ENCODE measurements at regions not wholly inside any gene's neighbourhood (a gene's known extent, or its start where the extent isn't known, plus 50 kb on each side); places are given as distances from the start of the nearest gene placed in this dataset.

DNA sequence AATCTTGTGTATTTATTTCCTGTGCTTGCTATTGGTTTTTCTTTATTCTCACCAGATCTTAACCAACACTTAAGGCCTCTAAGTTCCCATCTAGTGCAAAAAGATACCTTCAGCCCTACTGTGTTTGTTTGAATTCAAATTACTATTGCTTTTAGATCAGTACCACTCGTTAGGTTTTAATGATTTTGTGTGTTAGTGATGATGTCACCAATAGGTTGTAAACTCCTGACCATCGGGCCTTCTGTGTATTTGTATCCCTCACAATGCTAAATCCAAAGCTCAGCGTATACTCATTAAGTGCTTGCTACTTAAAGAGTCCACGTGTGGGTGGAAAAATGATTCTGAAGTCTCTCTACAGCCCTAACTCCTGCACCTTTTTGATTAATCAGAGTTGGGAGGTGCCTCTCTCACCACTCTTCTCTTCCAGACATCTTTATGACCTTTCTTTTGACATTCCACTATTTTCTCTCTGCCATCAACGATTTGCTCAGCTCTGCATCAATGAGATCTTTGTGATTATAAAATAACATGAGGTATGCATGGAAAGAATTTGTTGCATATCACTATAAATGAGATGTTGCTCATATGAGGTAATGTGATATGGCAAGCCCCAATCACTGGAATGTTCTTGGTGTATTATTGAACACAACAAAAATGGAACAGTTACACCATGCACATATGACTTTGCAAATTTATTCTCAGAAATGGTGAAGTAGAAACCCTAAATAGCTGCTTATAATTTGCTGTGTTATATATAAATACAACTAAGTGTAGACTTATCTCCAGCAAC lies 55.1 kb upstream of the LAMA2 start:
- no peak for DNase-seq (ENCODE audit: low spot score)

DNA sequence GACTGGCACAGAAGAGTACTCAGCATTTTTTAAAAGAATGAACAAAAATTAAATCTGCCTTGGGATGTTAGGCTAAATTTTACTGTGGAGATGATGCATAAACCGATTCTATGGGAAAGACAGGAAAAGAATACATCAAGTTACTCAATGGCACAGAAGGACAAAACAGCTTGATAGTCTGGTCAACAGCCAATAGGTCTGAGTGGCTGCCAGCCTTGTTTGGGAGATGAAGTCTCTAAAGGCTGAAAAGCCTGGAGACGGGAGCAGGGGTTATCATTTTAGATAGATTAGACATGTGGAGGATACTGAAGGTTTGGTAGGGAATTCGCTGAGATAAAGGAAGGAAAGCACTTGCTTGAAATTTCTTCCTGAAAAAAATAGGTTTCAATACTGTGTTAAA lies 56.3 kb upstream of the LAMA2 start:
- DNase-seq (ENCODE audit: low spot score): no peak

DNA sequence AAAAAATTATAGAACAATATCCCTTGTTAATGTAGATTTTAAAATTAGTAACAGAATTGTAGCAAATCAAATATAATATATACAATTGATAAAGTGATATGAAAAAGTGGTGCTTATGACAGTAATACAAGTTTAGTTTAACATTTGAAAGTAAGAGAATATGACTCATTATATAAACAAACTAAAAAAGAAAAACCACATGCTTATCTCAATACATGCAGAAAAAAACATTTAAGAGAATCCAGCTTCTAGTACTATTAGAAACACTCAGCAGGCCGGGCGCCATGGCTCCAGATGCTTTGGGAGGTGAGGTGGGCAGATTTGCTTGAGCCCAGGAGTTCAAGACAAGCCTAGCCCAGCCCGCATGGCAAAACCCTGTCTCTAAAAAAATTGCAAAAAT lies 60.7 kb upstream of the LAMA2 start:
- no peak for DNase-seq (ENCODE audit: low spot score)

DNA sequence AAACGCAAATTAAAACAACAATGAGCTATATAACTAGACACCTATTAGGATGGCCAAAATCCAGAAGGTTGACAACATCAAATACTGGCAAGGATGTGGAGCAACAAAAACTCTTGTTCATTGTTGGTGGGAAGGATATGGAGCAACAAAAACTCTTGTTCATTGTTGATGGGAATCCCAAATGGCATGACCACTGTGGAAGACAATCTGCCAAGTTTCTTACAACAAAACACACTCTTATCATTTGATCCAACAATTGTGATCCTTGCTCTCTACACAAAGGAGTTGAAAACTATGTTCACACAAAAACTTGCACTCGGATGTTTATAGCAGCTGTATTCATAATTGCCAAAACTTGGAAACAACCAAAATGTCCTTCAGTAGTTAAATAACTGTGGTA lies 61.8 kb upstream of the LAMA2 start:
- DNase-seq (ENCODE audit: low spot score): no peak

DNA sequence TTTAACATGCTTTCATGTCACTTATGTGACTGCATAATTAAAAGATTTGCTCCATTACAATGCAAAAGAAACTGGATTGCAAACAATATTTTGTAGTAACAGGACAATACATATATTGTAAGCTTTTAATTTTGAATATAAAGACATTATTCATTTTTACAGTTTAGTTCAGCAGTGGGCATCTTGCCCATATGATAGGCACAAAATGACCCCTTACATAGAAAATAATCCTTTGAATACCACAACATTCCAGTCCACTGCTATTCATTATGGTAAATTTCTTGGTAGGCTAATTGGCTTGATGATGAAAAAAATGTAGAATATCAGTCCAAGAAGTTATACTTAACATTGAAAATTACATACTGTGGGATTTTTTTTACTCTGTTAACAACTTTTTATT lies 74.1 kb upstream of the LAMA2 start:
- no peak for DNase-seq (ENCODE audit: low spot score)

DNA sequence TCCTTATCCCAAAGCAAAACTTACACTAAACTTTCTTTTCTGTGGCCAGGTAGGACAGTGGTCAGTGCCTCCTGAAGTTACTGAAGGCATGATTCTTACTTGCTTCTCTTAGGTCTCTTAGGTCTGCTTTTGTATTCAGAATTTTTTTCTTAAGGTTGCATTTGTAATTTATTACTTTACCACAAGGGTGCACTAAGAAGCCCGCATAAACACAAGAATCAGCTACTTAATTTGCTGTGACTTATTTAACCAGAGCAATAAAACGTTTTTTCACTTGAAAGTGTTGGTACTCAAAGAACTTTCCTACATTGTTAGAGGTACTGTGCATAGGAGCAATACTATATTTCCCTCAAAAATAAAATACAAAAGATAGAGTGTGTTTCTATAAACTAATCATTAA lies 75.4 kb upstream of the LAMA2 start:
- no peak for DNase-seq (ENCODE audit: low spot score)

DNA sequence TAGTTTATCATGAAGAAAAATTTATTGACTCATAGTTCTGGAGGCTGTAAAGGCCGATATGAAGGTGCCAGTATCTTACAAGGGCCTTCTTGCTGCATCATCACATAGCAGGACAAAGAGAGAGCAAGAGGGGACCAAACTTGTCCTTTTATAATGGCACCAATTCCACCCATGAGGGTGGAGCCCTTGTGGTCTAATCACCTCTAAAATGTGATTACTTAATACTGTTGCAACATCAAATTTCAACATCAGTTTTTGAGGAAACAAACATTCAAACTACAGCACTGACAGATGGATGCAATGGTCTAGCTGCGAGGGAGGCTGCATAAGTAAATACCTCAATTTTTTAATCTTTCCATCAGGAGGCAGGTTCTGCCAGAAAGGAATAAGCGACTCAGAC lies 76.7 kb upstream of the LAMA2 start:
- no peak for DNase-seq (ENCODE audit: low spot score)

DNA sequence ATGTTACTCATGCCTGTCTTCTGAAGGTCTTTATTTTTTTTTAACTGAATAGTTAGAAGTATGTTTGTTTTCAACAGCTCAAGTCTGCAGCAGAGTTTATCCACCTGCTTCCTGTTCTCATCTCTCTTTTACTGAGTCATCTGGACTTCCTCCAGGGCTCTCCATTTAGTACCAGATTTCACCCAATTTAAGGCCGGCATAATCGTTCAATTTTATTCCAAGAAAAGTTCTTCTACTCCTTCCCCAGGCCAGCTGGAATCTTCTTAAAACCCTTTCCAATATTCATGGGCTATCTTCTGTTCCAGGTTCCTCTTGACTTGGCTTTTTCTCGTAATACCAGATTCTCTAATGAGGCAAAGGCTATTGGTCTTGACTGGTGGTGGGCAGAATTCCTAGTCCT lies 79.0 kb upstream of the LAMA2 start:
- DNase-seq (ENCODE audit: low spot score): no peak

DNA sequence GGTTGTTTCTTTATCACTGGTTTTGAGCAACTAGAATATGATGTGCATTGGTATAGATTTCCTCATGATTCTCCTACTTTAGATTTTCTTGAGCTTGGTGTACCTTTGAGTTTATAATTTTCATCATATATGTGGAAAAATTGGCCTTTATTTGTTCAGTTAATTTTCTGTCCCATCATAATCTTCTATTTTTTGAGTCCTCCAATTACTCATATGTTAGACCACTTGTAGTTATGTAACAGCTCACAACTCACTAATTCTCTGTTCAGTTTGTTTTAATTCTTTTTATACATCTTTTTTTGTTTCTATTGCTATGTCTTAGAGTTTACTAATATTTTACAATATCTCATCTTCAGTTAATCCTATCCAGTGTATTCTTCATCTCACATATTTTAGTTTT lies 81.3 kb upstream of the LAMA2 start:
- no peak for DNase-seq (ENCODE audit: low spot score)

DNA sequence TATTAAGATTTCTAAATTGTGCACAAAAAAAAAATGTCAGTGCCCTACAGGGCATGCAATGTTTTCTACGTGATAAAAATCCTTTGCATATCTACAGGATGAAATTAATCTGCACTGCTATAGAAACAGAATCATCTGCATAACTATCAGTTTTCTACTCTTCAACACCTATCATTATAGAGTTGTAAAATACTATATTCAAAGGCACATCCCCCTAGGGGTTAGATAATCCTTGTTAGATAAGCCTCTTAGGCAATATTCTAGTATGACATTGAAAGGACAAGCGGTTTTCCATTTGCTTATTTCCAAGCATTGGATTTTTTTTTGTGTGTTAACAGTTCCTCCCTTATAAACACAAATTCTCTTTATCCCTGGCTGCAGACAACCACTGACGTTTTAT lies 98.7 kb upstream of the LAMA2 start:
- DNase-seq (ENCODE audit: low spot score): no peak

DNA sequence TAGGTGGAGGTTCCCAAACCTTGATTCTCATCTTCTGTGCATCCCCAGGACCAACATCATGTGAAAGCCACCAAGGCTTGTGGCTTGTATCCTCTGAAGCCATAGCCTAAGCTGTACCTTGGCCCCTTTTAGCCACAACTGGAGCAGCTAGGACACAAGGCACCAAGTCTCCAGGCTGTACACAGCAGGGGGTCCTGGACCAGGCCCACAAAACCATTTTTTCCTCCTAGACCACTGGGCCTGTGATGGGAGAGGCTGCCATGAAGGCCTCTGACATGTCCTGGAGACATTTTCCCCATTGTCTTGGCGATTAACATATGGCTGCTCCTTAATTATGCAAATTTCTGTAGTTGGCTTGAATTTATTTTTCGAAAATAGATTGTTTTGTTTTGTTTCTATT lies 114.8 kb upstream of the LAMA2 start:
- DNase-seq (ENCODE audit: low spot score): no peak

DNA sequence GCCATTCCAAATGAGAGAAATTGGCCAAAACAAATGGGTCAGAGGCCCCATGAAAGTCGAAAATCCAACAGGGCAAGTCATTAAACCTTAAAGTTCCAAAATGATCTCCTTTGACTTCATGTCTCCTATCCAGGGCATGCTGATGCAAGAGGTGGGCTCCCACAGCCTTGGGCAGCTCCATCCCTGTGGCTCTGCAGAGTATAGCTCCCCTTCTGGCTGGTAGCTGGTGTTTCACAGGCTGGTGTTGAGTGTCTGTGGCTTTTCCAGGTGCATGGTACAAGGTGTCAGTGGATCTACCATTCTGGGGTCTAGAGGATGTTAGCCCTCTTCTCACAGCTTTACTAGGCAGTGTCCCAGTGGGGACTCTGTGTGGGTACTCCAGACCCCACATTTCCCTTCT lies 115.2 kb upstream of the LAMA2 start:
- DNase-seq (ENCODE audit: low spot score): no peak

DNA sequence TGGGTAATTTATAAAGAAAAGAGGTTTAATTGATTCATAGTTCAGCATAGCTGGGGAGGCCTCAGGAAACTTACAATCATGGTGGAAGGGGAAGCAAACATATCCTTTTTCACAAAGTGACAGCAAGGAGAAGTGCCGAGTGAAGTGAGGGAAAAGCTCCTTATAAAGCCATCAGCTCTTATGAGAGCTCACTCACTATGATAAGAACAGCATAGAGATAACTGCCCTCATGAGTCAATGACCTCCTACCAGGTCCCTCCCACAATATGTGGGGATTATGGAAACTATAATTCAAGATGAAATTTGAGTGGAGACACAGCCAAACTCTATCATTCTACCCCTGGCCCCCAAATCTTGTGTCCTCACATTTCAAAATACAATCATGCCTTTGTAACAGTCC lies 115.8 kb upstream of the LAMA2 start:
- no peak for DNase-seq (ENCODE audit: low spot score)

DNA sequence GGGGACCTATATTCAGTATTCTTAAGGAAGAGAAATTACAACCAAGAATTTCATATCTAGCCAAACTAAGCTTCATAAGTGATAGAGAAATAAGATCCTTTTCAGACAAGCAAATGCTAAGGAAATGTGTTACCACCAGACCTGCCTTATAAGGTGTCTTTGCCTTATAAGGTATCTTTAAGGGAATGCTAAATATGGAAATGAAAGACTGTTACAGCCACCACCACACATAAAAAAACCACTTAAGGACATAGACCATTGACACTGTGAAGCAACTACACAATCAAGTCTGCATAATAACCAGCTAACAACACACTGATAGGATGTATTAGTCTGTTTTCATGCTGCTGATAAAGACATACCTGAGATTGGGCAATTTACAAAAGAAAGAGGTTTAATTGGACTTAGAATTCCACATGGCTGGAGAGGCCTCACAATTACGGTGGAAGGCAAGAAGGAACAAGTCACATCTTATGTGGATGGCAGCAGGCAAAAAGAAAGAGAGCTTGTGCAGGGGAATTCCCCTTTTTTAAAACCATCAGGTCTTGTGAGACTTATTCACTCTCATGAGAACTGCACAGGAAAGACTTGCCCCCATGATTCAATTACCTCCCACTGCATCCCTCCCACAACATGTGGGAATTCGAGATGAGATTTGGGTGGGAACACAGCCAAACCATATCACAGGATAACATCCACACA lies 119.2 kb upstream of the LAMA2 start:
- no peak for DNase-seq (ENCODE audit: low spot score)

DNA sequence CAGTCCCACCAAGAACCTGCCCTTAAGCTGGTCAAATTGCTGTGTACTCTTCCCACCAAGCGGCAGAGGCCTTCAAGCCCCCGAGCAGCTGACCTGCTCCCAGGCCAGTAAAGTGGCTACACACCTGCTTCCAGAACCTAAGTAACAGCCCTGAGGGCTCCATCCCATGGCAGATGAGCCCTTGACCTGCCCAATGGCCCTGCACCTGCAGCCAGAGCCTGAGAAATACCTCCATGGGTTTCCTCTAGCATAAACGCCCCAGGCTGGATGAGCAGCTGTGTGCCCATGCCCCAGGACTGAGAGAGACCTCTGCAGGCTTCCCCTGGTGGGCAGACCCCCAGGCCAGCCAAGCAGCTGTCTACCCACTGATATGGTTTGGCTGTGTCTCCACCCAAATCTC lies 123.0 kb upstream of the LAMA2 start:
- no peak for DNase-seq (ENCODE audit: low spot score)

DNA sequence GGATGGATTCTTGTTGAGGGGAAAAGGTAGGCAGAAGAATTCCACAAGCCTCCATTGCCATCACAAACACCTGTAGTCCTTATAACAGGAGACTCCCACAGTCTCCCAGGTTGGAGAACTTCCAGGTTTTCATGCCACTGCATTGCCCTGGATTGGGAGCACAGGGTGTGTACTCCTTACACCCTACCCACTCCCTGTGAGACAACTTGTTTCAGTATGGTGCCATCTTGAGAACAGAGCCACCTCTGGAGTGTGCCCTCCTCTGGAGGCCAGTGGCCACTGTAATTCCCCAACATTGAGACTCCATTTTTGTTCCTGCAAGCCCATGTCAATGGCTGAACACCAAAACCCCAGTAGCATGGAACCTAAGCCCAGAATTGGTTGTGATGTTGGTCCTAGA lies 123.5 kb upstream of the LAMA2 start:
- no peak for DNase-seq (ENCODE audit: low spot score)

DNA sequence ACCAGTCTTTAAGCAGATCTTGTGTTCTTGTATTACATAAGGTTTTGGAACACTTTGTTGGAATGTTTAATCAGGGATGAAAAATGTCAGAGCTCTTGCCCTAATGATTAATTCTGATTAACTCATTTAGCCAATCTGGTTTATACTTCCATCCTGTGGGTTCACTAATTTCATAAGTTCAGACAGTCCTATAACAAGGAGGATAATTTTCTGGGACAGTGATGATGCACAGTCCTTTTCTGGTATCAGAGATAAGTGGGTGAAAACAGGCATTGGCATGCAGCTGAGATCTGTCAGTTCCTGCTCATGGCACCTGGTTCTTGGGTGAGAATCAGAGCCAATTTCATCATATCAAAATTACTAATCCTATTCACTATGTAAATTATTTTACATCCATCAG lies 125.0 kb upstream of the LAMA2 start:
- no peak for DNase-seq (ENCODE audit: low spot score)

DNA sequence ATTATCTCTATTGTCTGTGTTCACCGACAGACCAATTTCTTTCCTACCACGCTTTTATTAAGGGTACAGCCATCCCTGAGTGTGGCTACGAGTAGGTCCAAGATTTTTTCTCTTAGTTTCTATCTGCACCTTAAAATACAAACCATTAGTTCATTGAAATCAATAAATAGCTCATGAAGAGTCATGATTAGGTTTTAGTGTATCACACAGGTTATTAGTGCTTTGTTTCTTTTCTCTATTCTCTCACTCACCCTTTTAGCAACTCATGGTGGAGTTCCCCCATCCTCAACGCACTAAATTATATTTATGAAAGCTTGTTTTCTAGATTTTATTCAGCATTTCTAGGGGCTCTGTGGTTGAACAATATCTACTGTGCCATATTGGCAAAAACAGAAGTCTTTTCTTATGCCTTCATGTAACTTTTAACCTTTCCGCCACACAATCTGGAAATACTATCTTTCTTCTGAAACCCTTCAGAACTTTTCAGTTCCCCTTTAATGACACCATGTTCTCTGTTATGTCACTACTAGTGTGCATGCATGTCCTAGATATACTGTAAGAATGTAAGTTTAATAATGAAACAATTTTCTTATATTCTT lies 128.2 kb upstream of the LAMA2 start:
- DNase-seq (ENCODE audit: low spot score): no peak

DNA sequence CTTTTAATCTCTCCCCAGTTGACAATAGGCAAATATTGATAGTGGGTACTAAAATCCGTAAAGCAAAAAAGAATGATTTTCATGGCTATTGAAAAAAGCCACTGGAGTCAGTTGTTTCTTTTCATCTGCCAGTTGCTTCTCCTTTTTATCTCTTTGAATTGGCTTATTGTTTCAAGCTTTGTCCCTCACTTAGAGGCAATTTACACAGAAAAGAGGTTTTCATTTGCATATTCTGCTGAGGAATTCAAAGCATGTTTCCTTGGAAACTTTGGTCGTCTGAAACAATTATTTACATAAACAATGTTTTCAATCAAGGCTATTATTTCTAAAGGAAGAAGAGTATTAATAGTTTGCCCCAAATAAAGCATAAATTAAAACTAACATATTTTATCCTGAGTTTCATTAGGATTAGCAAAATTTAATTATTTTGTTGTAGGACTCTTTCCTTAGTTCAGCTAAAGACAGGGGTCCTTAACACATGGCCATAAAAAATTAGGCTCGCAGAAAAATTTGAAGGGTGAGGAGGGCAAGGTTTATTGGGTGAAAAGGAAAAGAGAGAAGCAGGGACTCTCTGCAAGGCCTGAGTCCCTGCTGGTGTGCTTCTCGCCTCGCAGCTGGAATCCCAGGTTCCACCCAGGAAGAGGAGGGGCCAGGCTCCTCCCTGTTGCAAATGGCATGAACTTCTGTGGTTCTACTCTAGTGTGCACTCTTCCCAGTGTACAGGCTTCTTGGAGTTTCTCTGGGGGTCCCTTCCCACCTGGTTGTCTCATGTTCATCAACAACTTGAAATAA lies 138.8 kb upstream of the LAMA2 start:
- no peak for DNase-seq (ENCODE audit: low spot score)

DNA sequence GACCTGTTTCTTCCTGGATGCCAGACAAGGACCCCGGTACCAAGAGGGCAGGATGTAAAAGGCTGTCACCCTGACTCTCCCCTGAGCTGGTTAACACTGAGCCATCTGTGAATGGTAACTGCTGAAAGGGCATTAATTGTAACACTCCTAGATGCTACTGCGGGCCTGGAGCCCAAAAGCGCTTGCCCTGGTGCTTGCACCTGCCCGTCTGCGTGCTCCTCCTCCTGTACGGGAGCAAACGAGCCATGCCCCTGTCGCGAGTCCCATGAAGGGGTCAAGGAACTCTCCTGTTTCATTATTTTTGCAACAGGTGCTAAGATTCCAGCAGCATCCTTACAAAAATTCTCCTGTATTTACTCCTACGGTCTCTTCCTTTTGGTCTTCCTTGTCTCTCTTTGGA lies 140.0 kb upstream of the LAMA2 start:
- no peak for DNase-seq (ENCODE audit: low spot score)

DNA sequence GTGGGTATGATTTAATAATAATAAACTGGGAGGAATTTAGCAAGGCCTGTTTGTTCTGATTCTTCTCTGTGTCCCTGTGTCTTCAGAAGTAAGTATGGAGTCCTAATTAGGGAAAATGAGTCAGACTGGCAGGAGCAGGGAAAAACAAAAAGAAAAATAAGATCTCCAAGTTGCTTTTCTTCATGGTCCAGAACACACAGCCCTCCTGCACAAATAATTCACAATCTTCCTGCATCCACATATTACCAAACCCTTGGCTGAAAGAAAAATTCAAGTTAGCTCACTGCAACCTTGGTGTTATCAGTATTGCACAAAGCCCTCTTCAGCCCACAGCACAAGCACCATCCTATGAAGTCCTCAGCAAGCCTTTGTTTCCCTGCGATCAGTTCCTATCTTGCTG lies 142.0 kb upstream of the LAMA2 start:
- DNase-seq (ENCODE audit: low spot score): no peak

DNA sequence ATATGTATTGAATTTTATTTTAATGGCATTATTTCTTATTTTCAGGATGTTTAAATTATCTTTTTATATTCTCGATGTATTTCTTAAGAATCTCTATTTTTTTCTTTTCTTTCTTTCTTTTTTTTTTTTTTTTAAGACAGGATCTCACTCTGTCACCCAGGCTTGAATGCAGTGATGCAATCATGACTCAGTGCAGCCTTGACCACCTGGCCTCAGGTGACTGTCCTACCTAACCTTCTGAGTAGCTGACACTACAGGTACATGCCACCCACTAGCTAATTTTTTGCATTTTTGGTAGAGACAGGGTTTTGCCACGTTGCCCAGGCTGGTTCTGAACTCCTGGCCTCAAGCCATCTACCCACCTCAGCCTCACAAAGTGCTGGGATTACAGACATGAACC lies 143.8 kb upstream of the LAMA2 start:
- DNase-seq (ENCODE audit: low spot score): no peak

DNA sequence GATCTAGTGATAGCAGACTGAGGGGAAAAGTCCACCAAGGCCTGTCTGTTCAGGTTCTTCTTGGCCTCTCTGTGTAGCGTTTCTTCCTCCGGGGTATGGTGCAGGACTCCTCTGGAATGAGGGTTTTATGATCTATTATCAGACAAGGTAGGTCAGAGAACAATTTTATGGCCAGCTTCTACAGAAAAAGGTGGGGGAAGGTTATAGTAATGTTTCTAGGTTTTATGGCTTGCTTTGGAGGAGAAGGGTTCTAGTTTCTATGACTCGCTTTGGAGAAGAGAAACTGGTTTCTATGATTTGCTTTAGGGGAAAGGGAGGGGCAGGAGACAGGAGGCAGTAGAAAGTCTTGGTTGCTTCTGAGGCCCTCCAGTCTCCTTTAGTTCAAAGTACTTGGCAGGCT lies 144.8 kb upstream of the LAMA2 start:
- DNase-seq (ENCODE audit: low spot score): no peak

Data from ureter (tissue), 1 donor.